SK-N-SH (cell line): ENCODE measurements at regions not wholly inside any gene's neighbourhood (a gene's known extent, or its start where the extent isn't known, plus 50 kb on each side); places are given as distances from the start of the nearest gene placed in this dataset.

Source experiments
- FOXM1 ChIP-seq: IDR thresholded peaks from 2 replicates; pipeline ENCODE4 v1.4.0; 2012; ENCODE audit warnings: low read depth, mild to moderate bottlenecking
- GABPA ChIP-seq: IDR thresholded peaks from 2 replicates; pipeline ENCODE4 v1.4.0; 2012; ENCODE audit warnings: low read depth, mild to moderate bottlenecking
- MEF2A ChIP-seq: IDR thresholded peaks from 2 replicates; pipeline ENCODE4 v1.4.0; 2012; ENCODE audit warnings: low read depth, borderline replicate concordance
- RCOR1 ChIP-seq: fragments of 150-350 bp; IDR thresholded peaks from 2 replicates; pipeline ENCODE4 v1.6.1; 2017; ENCODE audit warnings: antibody characterized with exemption, low read length
- RXRA ChIP-seq: IDR thresholded peaks from 2 replicates; pipeline ENCODE4 v1.4.0; 2012; ENCODE audit warnings: low read depth, mild to moderate bottlenecking, borderline replicate concordance
- TF ChIP-seq, protein P1 (sequence below): fragments of 200-600 bp; sonication (generic); IDR thresholded peaks from 2 replicates; pipeline ENCODE4 v1.6.1; 2017; ENCODE audit warnings: antibody characterized with exemption, mild to moderate bottlenecking, moderate library complexity

DNA sequence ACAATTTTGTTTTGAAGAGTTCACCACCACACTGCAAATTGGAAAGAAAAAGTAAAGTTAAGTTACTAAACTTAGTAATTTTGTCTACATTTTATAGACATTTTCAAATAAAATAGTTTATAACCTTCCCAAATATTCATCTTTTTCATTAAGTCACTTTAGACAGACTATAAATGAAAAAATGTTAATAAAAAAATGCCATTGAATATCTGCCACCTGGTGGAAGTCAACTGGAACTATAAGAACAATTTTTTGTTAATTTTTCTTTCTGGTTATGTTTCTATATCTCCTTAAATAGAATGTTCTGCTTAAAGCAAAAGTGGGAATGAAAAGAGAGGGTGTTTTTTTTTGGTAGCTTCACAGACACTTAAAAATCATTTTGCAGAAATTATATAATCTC, 534.4 kb upstream of the PCDH10 start:
- TF ChIP-seq, protein P1, sequence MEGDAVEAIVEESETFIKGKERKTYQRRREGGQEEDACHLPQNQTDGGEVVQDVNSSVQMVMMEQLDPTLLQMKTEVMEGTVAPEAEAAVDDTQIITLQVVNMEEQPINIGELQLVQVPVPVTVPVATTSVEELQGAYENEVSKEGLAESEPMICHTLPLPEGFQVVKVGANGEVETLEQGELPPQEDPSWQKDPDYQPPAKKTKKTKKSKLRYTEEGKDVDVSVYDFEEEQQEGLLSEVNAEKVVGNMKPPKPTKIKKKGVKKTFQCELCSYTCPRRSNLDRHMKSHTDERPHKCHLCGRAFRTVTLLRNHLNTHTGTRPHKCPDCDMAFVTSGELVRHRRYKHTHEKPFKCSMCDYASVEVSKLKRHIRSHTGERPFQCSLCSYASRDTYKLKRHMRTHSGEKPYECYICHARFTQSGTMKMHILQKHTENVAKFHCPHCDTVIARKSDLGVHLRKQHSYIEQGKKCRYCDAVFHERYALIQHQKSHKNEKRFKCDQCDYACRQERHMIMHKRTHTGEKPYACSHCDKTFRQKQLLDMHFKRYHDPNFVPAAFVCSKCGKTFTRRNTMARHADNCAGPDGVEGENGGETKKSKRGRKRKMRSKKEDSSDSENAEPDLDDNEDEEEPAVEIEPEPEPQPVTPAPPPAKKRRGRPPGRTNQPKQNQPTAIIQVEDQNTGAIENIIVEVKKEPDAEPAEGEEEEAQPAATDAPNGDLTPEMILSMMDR = peak; percentile 68
- TF ChIP-seq RCOR1 (no peak), RXRA (no peak), GABPA (no peak), FOXM1 (no peak), MEF2A (no peak)
